ENCODE measurements at regions not wholly inside any gene's neighbourhood (a gene's known extent, or its start where the extent isn't known, plus 50 kb on each side); places are given as distances from the start of the nearest gene placed in this dataset.

- TF ChIP-seq CTCF (conservative IDR thresholded peaks at IDR 0.05; ENCODE audit: low read length) (no peak), EZH2phosphoT487 (IDR thresholded peaks at IDR 0.05; ENCODE audit: borderline replicate concordance) (no peak)
These were observed 215.3 kb downstream of the BRINP2 start for GRCh38 chr1:177385760-177386698.
